SK-N-MC (cell line): ENCODE measurements at regions not wholly inside any gene's neighbourhood (a gene's known extent, or its start where the extent isn't known, plus 50 kb on each side); places are given as distances from the start of the nearest gene placed in this dataset.

ENCODE experiments used
- EZH2 ChIP-seq: fragments of 200-600 bp; sonication (generic); IDR thresholded peaks from one replicate; pipeline ENCODE4 v1.6.1; 2017; ENCODE audit warnings: antibody characterized with exemption
- FOXP2 ChIP-seq: optimal IDR thresholded peaks from 2 replicates; pipeline ENCODE3; 2011; ENCODE audit warnings: mild to moderate bottlenecking, moderate library complexity; ENCODE audit not compliant: insufficient read depth; ENCODE audit errors: extremely low read length, control extremely low read depth
- POLR2AphosphoS5 ChIP-seq: IDR thresholded peaks from 2 replicates; pipeline ENCODE4 v1.6.1; 2012; ENCODE audit warnings: mild to moderate bottlenecking, low read depth, low read length, borderline replicate concordance

- TF ChIP-seq EZH2 (no peak), POLR2AphosphoS5 (no peak), FOXP2 (no peak)
These were observed 1108.7 kb downstream of the NCAM2 start for GRCh38 chr21:22106720-22107410.
